GM18526 (cell line): ENCODE measurements at regions not wholly inside any gene's neighbourhood (a gene's known extent, or its start where the extent isn't known, plus 50 kb on each side); places are given as distances from the start of the nearest gene placed in this dataset.

Experiments used
- POLR2A ChIP-seq: IDR thresholded peaks from 3 replicates; pipeline ENCODE4 v1.6.1; 2011; ENCODE audit not compliant: insufficient read length; ENCODE audit errors: extremely low read depth

DNA sequence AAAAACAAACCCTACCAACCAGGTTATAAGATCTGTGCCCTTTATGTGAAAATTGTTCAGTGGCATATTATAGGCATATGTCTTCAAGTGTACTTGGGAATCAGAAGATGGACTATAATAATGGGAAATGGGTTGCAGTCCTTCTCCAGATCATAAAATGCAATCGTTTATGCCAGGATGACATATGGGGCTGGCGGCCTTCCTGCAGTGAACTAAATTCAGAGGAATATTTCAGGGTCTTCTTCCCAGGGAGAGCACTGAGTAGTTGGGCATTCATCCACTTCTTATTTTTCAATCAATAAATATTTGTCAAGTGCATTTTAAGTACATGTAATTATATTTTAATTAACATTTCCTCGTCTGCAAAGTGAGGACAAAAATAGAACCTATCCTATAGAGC, 176.2 kb upstream of the CNR1 start:
- TF ChIP-seq POLR2A: no peak

DNA sequence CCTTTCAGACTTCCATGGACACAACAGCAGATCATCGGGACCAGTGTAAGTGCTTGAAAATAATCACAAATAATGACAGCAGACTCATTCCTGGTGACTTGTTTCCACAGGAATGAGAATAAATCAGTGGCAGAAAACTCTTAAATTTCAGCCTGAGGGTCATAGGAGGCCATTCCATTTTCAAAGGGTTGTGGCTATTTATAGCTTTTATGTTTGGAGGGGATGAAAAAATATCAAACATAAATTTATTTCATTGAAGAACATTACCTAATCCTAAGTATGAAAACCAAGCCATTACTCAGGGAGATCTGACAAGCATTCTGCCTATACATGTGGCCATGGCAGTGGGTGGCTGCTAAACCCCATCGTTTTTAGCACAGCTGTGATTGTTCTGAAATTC, 173.6 kb upstream of the CNR1 start:
- TF ChIP-seq POLR2A: no peak

DNA sequence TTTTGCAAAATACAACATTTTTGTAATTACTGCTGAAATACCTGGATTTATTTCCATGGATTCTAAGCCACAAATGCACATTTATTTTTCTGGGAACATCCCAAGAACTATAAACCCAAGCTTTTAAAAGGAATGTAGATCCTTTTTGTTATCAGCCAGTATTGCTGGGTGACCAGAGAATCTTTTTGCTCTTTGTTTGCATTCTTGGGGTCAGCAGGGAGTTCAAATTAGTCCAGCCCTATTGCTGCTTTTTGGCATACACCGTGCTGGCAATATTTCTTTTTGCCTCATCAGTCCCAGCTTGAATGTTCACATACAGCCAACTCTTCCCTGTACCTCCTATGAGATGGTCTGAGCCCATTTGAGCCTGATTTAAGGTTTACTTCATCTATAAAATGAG, 155.2 kb upstream of the CNR1 start:
- no peak for TF ChIP-seq POLR2A

DNA sequence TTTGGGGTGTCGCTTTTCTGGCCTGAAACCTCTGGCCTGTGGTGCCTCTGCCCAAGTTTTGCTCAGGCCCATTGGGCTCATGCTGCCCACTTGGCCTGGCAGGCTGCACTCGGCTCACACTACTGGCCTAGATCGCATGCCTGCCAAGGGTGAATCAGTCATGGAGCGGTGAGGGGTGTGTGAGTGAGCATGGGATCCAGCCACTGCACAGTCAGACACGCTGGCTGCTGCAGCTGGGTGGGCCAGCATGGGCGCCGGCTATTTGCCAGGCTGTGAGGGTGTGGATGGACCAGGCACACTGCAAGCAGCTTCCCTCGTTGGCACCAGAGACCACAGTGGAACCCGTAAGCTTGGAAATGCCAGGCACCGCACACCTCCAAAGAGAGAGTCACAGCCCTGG, 145.4 kb upstream of the CNR1 start:
- TF ChIP-seq POLR2A: no peak

DNA sequence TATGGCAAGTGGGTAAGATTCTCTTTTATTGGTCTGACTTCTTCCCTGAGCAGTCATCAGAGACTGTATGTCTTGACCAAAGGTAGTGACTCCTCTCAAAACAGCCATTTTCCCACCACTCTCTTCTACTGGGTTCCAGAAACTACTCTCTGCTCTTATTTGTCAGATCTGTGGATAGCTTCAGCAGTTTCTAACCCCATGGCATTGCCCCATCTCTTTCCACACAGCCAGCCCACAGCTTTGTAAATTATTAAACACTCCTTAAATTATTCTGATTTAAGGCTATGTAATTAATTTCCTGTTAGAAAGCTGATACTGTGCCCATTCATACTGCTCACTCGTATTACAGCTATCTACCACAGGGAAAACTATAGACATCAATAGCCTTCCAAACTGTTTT, 138.4 kb upstream of the CNR1 start:
- TF ChIP-seq POLR2A: no peak

DNA sequence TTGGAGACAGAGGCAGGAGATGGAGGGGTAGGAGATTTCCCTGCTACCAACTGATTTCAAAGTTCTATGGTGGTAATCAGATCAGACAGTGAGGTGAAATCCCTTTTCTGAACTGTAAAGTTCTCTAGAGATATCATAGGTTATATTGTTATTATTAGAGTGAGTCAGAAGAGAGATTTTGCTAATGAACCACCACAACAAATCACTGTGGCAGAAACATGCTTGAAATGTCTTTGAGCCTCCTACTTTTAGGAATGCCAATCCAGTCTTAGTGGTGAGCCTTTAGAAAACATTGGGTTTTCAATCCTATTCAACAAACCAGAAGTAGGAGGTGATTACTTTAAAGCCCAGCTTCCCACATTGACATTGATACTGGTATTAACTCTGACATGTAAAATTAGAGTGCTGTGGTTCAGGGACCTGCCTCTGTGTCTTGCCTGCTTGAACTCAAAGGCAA, 136.7 kb upstream of the CNR1 start:
- no peak for TF ChIP-seq POLR2A

DNA sequence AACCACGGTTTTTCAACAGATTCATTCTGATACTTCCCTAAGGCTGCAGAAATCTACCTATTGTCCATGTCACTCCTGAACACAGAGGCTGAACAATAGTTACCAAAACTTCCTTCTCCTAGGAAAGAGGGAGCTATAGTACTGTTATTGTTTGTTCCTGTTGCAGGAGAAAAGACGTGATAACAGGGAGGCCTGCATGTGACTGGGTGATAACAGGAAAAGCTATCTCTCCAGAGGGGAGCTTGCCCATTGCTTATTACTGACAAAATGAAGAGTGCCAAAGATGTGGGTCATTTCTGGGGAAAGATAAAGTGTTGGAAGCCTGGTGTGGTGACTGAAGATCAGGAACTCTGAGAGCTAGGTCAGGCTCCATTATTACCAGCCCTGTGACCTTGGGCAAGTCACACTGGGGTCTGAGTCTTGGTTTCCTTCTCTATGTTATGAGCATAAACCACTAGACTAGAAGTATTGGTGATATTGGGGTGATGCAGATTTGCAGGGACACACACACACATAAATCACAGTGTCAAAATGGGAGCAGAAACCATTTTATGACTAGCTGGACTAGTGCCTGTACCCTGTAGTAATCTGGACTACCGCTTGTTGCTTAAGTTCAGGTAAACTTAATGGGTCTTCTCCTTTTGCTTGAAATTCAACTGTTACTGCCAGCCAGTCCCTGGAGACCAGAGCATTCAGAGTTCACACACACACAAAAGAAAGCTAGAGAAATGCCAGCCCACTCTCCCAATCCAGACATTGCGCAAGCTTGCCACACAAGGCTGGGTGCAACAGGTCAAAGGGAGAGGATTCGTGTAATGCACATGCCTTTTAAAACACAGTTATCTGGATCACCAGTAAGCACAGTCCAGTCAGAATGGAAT, 136.0 kb upstream of the CNR1 start:
- TF ChIP-seq POLR2A: no peak

DNA sequence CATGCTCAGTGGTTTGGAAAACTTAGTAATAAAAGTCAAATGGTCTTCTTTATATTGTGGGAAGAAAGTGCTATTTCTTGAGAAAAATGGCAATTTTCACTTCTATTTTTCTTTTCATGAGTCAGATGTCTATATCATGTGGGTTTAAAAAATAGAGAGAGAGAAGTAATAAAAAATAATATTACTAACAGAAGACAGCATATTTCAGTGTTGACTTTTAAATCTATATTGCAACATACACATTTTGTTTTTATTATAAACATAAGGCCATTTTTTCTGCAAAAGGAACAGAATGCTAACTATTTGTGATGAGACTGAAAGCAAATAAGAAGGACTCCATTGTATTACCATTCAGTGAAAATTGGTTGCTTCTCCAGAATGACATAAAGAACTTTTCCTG, 135.1 kb upstream of the CNR1 start:
- TF ChIP-seq POLR2A: no peak

DNA sequence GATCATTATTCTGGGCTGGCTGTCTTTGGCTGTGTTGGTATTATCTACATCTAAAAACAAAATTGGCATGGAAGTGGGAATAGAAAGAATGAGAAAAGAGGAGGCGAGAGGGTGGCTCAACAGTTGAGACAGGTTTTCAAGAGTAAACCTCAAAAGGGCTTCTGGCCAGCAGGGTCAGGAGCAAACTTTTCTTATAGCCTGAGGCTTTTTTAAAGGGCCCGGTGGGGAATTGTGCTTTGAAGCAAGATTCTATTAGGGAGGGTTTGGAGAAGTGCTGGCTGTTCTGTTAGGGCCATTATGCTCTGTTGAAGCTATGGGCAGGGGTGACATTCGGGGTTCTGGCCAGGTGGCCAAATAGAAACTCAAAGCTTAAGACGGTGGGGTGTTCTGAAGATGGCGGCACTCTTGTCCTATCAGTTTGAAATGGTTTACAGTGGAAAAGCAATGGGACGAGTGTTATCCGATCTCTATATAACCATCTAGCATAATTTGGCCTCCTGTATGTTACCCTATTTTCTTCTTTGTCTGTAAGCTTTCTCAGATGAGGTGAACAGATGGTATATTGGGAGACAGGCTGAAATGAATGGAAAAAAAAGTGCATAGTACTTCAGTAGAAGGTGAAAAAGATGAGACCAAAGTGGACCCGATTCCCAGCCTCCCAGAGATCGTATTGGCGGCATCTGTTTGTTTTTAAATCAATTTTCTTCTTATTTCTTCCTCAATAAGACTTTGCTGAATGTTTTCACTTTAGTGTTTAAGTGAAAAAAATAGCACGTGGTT, 132.1 kb upstream of the CNR1 start:
- no peak for TF ChIP-seq POLR2A

DNA sequence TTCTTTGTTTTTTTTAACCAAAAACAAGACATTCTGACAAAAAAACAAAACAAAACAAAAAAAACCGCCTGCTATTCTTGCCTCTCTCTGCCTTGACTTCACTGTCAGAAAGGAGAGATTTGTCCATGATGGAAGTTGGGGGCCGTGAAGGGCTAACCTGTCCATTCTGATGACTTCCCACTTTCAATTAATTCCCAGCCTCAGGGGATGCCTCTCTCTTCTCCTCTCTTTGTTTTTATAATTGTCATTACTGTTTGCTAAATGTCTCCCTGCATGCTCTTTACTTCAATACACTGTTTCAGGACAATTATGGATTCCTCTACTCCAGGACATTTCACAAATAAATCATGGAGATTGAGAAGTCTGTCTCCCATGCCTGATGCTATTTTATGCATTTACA, 130.5 kb upstream of the CNR1 start:
- no peak for TF ChIP-seq POLR2A

DNA sequence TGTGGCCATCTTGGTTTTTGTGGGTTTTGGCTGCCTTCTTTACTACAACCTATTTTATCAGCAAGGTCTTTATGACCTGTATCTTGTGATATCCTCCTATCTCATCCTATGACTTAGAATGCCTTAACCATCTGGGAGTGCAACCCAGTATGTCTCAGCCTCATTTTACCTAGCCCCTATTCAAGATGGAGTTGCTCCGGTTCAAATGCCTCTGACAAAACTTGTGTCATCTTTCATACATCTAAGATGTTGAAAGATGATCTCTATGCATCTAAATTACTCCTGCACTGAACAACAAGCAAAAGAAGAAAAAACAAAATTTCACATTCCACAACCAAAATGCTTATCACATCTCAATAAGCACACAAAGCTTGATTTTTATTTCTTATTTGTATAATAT, 129.5 kb upstream of the CNR1 start:
- TF ChIP-seq POLR2A: no peak

DNA sequence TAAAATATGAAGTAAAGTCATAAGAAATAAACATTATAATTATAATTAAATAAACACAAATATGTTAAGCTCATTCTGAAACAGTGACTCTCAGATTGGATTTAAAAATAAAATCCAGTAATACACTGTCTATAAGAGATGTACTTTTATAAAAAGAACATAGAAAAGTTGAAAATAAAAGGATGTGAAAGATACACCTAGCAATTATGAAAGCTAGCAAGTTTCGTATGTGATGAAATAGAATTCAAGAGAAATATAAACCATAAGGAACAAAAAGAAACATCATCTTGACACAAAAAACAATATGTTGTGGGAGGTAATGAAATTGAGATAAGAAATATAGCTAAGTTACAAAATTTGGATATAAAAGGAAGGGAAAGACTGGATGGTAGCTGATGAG, 128.6 kb upstream of the CNR1 start:
- TF ChIP-seq POLR2A: no peak

DNA sequence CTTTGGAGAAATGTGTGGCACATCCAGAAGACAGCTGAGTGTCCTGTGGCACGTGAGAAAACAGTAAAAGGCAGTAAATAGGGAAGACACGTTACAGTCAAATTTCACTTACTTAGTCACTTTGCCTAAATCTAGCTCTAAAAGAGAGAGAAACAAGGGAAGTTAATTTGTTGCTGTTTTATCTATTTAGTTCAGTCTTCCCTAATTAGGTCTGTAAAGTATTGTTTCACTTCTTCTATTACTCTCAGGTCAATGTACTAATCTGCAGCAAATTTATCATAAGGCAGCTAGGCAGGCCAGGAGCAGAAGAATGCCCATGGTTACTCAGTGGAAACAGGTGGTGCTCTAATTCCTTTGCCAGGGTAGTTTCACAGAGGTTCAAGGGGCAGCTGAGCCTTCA, 124.3 kb upstream of the CNR1 start:
- no peak for TF ChIP-seq POLR2A

DNA sequence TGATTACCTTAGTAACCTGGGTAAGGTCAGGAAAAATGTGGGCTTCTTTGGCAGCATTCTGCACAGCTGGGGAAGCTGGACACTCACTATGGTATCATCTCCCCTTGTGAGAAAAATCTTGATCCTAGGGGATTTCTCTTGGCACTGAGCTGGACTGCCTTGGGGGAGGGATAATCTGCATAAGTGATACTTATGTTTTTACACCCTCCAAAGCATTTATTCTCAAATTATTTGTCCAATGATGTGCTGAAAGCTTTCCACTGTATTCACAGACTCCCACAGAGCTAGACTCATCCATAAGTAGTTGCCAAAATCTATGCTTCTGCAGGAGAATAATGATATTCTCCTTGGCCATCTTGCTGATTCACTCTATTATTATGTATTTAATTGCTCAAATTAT, 121.5 kb upstream of the CNR1 start:
- no peak for TF ChIP-seq POLR2A

DNA sequence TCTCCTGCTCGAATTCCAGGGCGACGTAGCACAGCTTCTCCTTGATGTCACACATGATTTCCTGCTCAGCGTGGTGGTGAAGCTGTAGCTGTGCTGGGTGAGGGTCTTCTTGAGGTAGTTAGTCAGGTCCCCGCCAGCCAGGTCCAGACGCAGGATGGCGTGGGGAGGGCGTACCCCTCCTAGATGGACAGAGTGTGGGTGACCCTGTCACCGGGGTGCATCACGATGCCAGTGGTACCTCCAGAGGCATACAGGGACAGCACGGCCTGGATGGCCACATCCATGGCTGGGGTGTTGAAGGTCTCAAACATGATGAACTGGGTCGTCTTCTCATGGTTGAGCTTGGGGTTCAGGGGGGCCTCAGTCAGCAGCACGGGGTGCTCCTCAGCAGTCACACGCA, 110.2 kb upstream of the CNR1 start:
- TF ChIP-seq POLR2A: no peak

DNA sequence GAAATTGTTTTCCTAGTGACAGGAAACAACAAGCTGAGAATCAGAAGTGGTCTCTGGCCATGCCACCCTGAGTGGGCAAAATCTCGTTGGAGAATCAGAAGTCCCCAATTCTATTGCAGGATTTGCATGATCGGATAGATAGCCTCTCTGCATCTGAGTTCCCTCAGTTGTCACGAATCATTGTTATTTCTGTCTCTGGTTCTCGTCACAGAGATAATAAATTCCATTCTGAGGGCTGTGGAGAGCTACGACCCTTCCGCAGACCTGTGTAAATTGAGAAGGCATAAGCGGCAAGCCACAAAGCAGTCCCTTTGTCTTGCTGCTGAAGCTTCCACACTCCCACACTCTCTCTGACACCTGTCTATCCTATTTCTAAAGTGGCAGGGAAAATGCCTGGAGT, 102.4 kb upstream of the CNR1 start:
- no peak for TF ChIP-seq POLR2A

DNA sequence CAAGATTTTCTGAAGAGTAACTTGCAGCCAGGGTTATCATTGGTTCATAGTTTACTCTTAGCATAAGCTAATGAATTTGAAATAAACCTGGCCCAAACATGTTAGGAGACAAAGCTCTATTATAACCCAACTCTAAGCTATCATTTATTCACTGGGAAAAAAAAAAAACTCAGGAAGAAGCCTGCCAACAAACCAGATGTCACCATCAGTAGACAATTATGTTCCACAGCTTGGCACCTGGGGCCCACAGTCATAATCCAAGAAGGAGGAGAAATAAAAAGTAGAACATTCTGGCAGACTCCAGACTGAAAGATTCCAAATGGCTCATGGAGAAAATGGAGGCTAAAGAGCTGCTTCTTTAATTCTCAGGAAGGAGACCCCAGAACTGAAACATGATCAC, 100.0 kb upstream of the CNR1 start:
- TF ChIP-seq POLR2A: no peak

DNA sequence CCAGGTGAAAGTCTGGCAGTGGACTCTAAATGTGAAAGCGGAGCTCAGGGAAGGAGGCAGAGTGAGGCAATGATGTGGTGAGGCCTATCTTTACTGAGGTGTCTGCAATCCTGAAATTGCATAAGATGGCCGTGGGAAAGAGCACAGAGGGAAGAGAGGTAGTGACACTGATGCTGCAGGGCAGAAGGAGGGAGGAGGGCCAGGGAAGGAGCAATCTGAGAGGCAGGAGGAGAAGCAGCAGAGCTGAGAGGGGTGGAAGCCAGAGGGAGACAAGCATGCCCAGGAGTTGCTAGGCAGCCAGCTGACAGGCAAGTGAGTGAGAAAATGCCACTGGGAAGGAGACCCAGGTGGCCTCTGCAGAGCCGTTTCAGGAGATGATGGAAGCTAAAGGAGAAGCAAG, 97.4 kb upstream of the CNR1 start:
- no peak for TF ChIP-seq POLR2A
